Uterus (tissue), 2 donors: ENCODE measurements at regions not wholly inside any gene's neighbourhood (a gene's known extent, or its start where the extent isn't known, plus 50 kb on each side); places are given as distances from the start of the nearest gene placed in this dataset.

ENCODE experiments used
- CTCF ChIP-seq, 4 experiments: fragments of 200-600 bp in 2 of 4; fragments of 450-650 bp in 2 of 4; sonication (generic) in 2 of 4; IDR thresholded peaks; one replicate each; pipeline ENCODE4 v1.5.1; 2016 to 2019; ENCODE audit warnings: antibody characterized with exemption in 4 of 4, mild to moderate bottlenecking in 2 of 4, moderate library complexity in 1 of 4
- POLR2A ChIP-seq, 2 donors: fragments of 450-650 bp; IDR thresholded peaks; one replicate each; pipeline ENCODE4 v1.6.1; 2016; ENCODE audit warnings: antibody characterized with exemption in 2 of 2, mild to moderate bottlenecking in 1 of 2, moderate library complexity in 1 of 2

GRCh38 chr2:239693330-239693729 lies 292.5 kb upstream of the HDAC4 start:
- no peak for TF ChIP-seq CTCF (IDR thresholded peaks at IDR 0.05)
- no peak for TF ChIP-seq POLR2A (IDR thresholded peaks at IDR 0.05)
